SK-N-SH (cell line): ENCODE measurements at regions not wholly inside any gene's neighbourhood (a gene's known extent, or its start where the extent isn't known, plus 50 kb on each side); places are given as distances from the start of the nearest gene placed in this dataset.

Source experiments
- CTCF ChIP-seq: fragments of 200-600 bp; sonication (generic); IDR thresholded peaks from 2 replicates; pipeline ENCODE4 v1.6.1; 2017; ENCODE audit warnings: antibody characterized with exemption, mild to moderate bottlenecking, moderate library complexity
- RAD21 ChIP-seq: IDR thresholded peaks from 2 replicates; pipeline ENCODE4 v1.6.1; 2012; ENCODE audit warnings: mild to moderate bottlenecking, low read length
- TAF1 ChIP-seq: IDR thresholded peaks from 2 replicates; pipeline ENCODE4 v1.6.1; 2012; ENCODE audit warnings: low read depth, mild to moderate bottlenecking, low read length, moderate library complexity, borderline replicate concordance

- TF ChIP-seq TAF1 (no peak), RAD21 (no peak), CTCF (no peak)
These were observed 880.4 kb downstream of the PCDH18 start for GRCh38 chr4:136651932-136652331.
